GM13977 (cell line): ENCODE measurements at regions not wholly inside any gene's neighbourhood (a gene's known extent, or its start where the extent isn't known, plus 50 kb on each side); places are given as distances from the start of the nearest gene placed in this dataset.
A peak's percentile ranks its signal among the peaks of the same experiment; 100 is the strongest.

Experiments used
- DNase-seq: peaks from one replicate; pipeline ENCODE4 v3.0.0; 2012; ENCODE audit warnings: low spot score
- CTCF ChIP-seq: IDR thresholded peaks from 2 replicates; pipeline ENCODE4 v1.5.1; 2012; ENCODE audit warnings: mild to moderate bottlenecking, control low read depth; ENCODE audit not compliant: insufficient read depth; ENCODE audit errors: extremely low read depth, missing control alignments
- in situ Hi-C: fragments of 300-500 bp; cut with MboI; formaldehyde crosslinking; loops from one replicate; pipeline ENCODE4 v1.12.0; 2022; ENCODE audit warnings: low sequenced_read_pairs, low pct_unique_long_range_greater_than_20kb, mixed read lengths, inconsistent platforms; ENCODE audit not compliant: unreplicated experiment

- TF ChIP-seq CTCF: no peak
- peak; percentile 29 for DNase-seq
- in situ Hi-C loops: no loop called here
These were observed 115.0 kb downstream of the BTG1 start for GRCh38 chr12:92030618-92031017.

GRCh38 chr12:92029902-92030586, 115.6 kb downstream of the BTG1 start:
- no peak for DNase-seq
- in situ Hi-C loops: no loop called here
- no peak for TF ChIP-seq CTCF

- in situ Hi-C loops: no loop called here
- no peak for TF ChIP-seq CTCF
- DNase-seq: no peak
These were observed 116.5 kb downstream of the BTG1 start for GRCh38 chr12:92029136-92029535.

GRCh38 chr12:92028441-92028709, 117.3 kb downstream of the BTG1 start:
- no peak for DNase-seq
- in situ Hi-C loops: no loop called here
- TF ChIP-seq CTCF: no peak

GRCh38 chr12:92027701-92028440, 117.8 kb downstream of the BTG1 start:
- in situ Hi-C loops: no loop called here
- DNase-seq: no peak
- TF ChIP-seq CTCF: no peak

- no peak for DNase-seq
- TF ChIP-seq CTCF: no peak
- in situ Hi-C loops: no loop called here
These were observed 118.4 kb downstream of the BTG1 start for GRCh38 chr12:92027243-92027642.
